ENCODE measurements at regions not wholly inside any gene's neighbourhood (a gene's known extent, or its start where the extent isn't known, plus 50 kb on each side); places are given as distances from the start of the nearest gene placed in this dataset.

- H3K4me3 ChIP-seq (replicated peaks; ENCODE audit: low read depth, low read length): no peak overlapping the region
- TF ChIP-seq CTCF (IDR thresholded peaks at IDR 0.05; ENCODE audit: low read depth, low read length, missing control alignments): no peak
- DNase-seq (ENCODE audit: extremely low read depth, low read depth): no peak
Observed at GRCh38 chr5:68817632-68818031, 276.2 kb upstream of the SLC30A5 start.

GRCh38 chr5:68818057-68818695, 275.6 kb upstream of the SLC30A5 start:
- TF ChIP-seq CTCF (IDR thresholded peaks at IDR 0.05; ENCODE audit: low read depth, low read length, missing control alignments): no peak
- no peak for DNase-seq (ENCODE audit: extremely low read depth, low read depth)
- H3K4me3 ChIP-seq (replicated peaks; ENCODE audit: low read depth, low read length): no peak overlapping the region

GRCh38 chr5:68818870-68819269, 274.9 kb upstream of the SLC30A5 start:
- DNase-seq (ENCODE audit: extremely low read depth, low read depth): no peak
- H3K4me3 ChIP-seq (replicated peaks; ENCODE audit: low read depth, low read length): no peak overlapping the region
- TF ChIP-seq CTCF (IDR thresholded peaks at IDR 0.05; ENCODE audit: low read depth, low read length, missing control alignments): no peak

GRCh38 chr5:68821056-68821455, 272.8 kb upstream of the SLC30A5 start:
- TF ChIP-seq CTCF (IDR thresholded peaks at IDR 0.05; ENCODE audit: low read depth, low read length, missing control alignments): no peak
- H3K4me3 ChIP-seq (replicated peaks; ENCODE audit: low read depth, low read length): no peak overlapping the region
- no peak for DNase-seq (ENCODE audit: extremely low read depth, low read depth)

- no peak for DNase-seq (ENCODE audit: extremely low read depth, low read depth)
- no peak for TF ChIP-seq CTCF (IDR thresholded peaks at IDR 0.05; ENCODE audit: low read depth, low read length, missing control alignments)
- H3K4me3 ChIP-seq (replicated peaks; ENCODE audit: low read depth, low read length): no peak overlapping the region
Observed at GRCh38 chr5:68822796-68823195, 271.0 kb upstream of the SLC30A5 start.

- no peak for DNase-seq (ENCODE audit: extremely low read depth, low read depth)
- H3K4me3 ChIP-seq (replicated peaks; ENCODE audit: low read depth, low read length): no peak overlapping the region
- no peak for TF ChIP-seq CTCF (IDR thresholded peaks at IDR 0.05; ENCODE audit: low read depth, low read length, missing control alignments)
Observed at GRCh38 chr5:68823301-68823700, 270.5 kb upstream of the SLC30A5 start.

GRCh38 chr5:68830377-68830898, 263.4 kb upstream of the SLC30A5 start:
- DNase-seq (ENCODE audit: extremely low read depth, low read depth): no peak
- TF ChIP-seq CTCF (IDR thresholded peaks at IDR 0.05; ENCODE audit: low read depth, low read length, missing control alignments): no peak
- H3K4me3 ChIP-seq (replicated peaks; ENCODE audit: low read depth, low read length): no peak overlapping the region

Measured in HFF-Myc (cell line).